ENCODE measurements at regions not wholly inside any gene's neighbourhood (a gene's known extent, or its start where the extent isn't known, plus 50 kb on each side); places are given as distances from the start of the nearest gene placed in this dataset.
"Not testable (repeated sequence)": the region's sequence is repeated elsewhere in the genome, so short reads cannot be mapped to it uniquely, and the experiment has no call there.

DNA sequence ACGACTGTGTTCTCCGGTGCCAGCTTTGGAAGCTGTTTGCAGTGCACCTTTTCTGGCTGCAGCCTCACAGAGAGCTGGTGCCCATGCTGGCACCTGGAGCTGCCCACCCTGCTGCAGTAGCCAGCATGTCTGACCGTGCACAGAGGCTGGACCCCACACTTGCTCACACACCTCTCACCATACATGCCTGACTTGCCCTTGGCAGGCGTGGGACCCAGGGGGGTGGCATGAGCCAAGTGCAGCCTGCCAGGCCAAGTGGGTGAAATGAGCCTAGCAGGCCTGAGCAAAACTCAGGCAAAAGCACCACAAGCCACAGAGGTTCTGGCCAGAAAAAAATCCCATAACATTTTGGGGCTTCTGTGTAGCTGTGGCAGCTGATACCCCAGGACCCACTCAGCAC, 258.8 kb downstream of the XPNPEP1 start:
- DNase-seq, result no peak
- no peaks in the 10 kb centered on the region for H3K27me3 ChIP-seq
- H3K4me3 ChIP-seq (ENCODE audit: low read depth, low read length), result no peak overlapping the region
- TF ChIP-seq, protein P1, sequence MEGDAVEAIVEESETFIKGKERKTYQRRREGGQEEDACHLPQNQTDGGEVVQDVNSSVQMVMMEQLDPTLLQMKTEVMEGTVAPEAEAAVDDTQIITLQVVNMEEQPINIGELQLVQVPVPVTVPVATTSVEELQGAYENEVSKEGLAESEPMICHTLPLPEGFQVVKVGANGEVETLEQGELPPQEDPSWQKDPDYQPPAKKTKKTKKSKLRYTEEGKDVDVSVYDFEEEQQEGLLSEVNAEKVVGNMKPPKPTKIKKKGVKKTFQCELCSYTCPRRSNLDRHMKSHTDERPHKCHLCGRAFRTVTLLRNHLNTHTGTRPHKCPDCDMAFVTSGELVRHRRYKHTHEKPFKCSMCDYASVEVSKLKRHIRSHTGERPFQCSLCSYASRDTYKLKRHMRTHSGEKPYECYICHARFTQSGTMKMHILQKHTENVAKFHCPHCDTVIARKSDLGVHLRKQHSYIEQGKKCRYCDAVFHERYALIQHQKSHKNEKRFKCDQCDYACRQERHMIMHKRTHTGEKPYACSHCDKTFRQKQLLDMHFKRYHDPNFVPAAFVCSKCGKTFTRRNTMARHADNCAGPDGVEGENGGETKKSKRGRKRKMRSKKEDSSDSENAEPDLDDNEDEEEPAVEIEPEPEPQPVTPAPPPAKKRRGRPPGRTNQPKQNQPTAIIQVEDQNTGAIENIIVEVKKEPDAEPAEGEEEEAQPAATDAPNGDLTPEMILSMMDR (IDR thresholded peaks at IDR 0.05; ENCODE audit: low read depth, low read length), result no peak
- H3K36me3 ChIP-seq, result no peaks in the 10 kb centered on the region
- no peaks in the 10 kb centered on the region for H3K4me1 ChIP-seq
- H3K9me3 ChIP-seq, result no peaks in the 10 kb centered on the region

- TF ChIP-seq, protein P1 (IDR thresholded peaks at IDR 0.05; ENCODE audit: low read depth, low read length), result no peak
- no peaks in the 10 kb centered on the region for H3K27me3 ChIP-seq
- H3K9me3 ChIP-seq, result no peaks in the 10 kb centered on the region
- no peaks in the 10 kb centered on the region for H3K36me3 ChIP-seq
- no peak for DNase-seq
- no peak overlapping the region for H3K4me3 ChIP-seq (ENCODE audit: low read depth, low read length)
- no peaks in the 10 kb centered on the region for H3K4me1 ChIP-seq
These were observed 260.2 kb downstream of the XPNPEP1 start for GRCh38 chr10:109663122-109663521.

GRCh38 chr10:109652612-109653011, 270.7 kb downstream of the XPNPEP1 start:
- not testable (repeated sequence) for H3K4me3 ChIP-seq (ENCODE audit: low read depth, low read length); DNase-seq; H3K36me3 ChIP-seq

DNA sequence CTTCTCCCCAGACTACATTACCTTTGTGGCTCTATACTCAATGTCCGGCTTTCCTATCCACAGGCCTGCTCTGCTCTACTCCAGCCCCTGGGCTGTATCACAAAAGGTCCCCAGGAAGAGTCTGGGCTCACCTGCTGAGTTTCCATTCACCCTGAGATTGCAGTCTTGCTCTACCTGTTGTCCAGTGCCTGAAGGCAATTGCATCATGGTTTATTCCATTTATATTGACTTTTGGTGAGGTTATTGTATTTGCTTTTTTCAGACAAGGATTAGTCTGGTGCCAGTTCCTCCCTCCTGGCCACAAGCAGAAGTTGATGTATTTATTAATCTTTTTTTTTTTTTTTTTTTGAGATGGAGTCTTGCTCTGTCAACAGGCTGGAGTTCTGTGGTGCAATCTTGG, 273.1 kb downstream of the XPNPEP1 start:
- H3K36me3 ChIP-seq, result no peaks in the 10 kb centered on the region
- no peaks in the 10 kb centered on the region for H3K27me3 ChIP-seq
- no peak for DNase-seq
- H3K4me3 ChIP-seq (ENCODE audit: low read depth, low read length), result no peak overlapping the region
- no peaks in the 10 kb centered on the region for H3K9me3 ChIP-seq
- H3K4me1 ChIP-seq, result no peaks in the 10 kb centered on the region
- TF ChIP-seq, protein P1 (IDR thresholded peaks at IDR 0.05; ENCODE audit: low read depth, low read length), result no peak

More at GRCh38 chr10:109652612-109653011, 270.7 kb downstream of the XPNPEP1 start:
- H3K9me3 ChIP-seq, H3K27me3 ChIP-seq, H3K4me1 ChIP-seq: not testable (repeated sequence)

DNA sequence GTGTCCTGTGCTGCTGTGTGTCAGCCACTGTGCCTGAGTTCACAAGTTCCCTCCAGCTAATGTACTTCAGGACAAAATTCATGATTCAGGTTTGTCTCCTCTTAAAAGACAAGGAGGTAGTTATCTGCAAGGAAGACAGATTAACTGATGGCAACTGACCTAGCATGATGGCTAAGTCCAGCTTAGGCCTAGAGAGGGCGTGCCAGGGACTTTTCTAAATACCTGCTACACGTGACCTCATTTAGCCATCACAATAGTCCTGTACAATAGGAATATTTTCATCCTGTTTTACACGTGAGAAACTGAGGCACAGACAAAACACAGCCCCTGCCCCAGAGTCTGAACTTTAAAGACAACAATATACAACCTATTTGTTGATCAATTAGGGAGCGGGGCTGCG, 275.7 kb downstream of the XPNPEP1 start:
- Histone ChIP-seq H3K4me3 (ENCODE audit: low read depth, low read length) (no peak overlapping the region), H3K9me3 (no peaks in the 10 kb centered on the region)
- no peak for DNase-seq

DNA sequence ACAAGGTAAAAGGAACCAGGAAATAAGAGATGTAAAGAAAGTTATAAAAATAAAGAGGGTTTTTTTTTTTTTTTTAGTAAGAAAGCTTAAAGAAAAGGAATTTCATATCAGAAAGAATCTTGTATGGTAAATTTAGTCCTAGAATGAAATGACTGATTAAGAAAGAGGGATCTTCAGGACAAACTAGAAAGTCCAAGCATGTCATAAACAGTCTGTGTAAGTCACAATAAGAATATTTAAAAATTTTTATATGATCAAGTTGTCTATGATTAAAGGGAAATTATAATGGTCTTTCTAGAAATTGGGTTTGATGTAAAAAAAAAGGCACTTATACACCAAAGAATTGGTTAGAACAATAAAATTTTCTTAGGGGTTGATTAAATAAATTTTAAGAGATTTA, 289.5 kb downstream of the XPNPEP1 start:
- TF ChIP-seq, protein P1 (IDR thresholded peaks at IDR 0.05; ENCODE audit: low read depth, low read length), result no peak
- H3K4me1 ChIP-seq, result no peaks in the 10 kb centered on the region

More for the DNA sequence above, 275.7 kb downstream of the XPNPEP1 start:
- Histone ChIP-seq H3K4me1 (no peaks in the 10 kb centered on the region), H3K27me3 (no peaks in the 10 kb centered on the region), H3K36me3 (no peaks in the 10 kb centered on the region)
- TF ChIP-seq, protein P1 (IDR thresholded peaks at IDR 0.05; ENCODE audit: low read depth, low read length), result peak; percentile 31

GRCh38 chr10:109633017-109633416, 290.3 kb downstream of the XPNPEP1 start:
- H3K36me3 ChIP-seq; H3K27me3 ChIP-seq; H3K4me1 ChIP-seq; H3K4me3 ChIP-seq (ENCODE audit: low read depth, low read length); DNase-seq; H3K9me3 ChIP-seq: not testable (repeated sequence)

More for the DNA sequence above, 289.5 kb downstream of the XPNPEP1 start:
- Histone ChIP-seq H3K4me3 (ENCODE audit: low read depth, low read length) (no peak overlapping the region), H3K36me3 (no peaks in the 10 kb centered on the region), H3K27me3 (no peaks in the 10 kb centered on the region), H3K9me3 (no peaks in the 10 kb centered on the region)
- DNase-seq, result no peak
